ENCODE measurements at regions not wholly inside any gene's neighbourhood (a gene's known extent, or its start where the extent isn't known, plus 50 kb on each side); places are given as distances from the start of the nearest gene placed in this dataset.

DNA sequence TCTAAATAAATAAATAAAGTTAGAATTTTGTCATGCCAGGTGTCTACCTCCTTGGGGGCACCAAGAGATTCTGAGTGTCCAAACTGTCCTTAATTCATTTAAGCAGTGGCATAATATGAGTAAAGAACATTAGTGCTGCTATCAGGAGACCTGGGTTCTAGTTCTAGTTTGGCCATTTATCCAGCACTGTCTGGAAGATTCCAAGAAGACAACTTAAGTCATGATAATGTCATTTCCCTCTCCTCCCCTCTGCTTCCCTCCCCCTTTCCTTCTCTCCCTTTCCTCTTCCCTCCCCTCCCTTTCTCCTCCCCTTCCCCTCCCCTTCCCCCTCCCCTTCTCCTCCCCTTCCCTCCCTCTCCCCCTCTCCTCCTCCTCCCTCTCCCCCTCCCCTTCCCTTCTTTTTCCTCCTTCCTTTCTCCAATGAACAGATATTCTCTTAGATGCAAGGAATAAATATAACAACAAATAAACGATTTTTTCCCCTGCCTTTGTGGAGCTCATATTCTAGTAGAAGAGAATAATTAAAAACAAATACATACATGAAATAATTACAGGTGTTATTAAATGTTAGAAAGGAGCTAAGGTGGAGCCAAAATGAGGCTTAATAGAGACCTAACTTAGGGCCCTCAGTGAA, 90.8 kb downstream of the NMUR2 start:
- no peak for TF ChIP-seq POLR2A (IDR thresholded peaks at IDR 0.05)
- TF ChIP-seq, protein P1, sequence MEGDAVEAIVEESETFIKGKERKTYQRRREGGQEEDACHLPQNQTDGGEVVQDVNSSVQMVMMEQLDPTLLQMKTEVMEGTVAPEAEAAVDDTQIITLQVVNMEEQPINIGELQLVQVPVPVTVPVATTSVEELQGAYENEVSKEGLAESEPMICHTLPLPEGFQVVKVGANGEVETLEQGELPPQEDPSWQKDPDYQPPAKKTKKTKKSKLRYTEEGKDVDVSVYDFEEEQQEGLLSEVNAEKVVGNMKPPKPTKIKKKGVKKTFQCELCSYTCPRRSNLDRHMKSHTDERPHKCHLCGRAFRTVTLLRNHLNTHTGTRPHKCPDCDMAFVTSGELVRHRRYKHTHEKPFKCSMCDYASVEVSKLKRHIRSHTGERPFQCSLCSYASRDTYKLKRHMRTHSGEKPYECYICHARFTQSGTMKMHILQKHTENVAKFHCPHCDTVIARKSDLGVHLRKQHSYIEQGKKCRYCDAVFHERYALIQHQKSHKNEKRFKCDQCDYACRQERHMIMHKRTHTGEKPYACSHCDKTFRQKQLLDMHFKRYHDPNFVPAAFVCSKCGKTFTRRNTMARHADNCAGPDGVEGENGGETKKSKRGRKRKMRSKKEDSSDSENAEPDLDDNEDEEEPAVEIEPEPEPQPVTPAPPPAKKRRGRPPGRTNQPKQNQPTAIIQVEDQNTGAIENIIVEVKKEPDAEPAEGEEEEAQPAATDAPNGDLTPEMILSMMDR (IDR thresholded peaks at IDR 0.05): no peak

All from esophagus squamous epithelium (tissue), 4 donors.